ENCODE measurements at regions not wholly inside any gene's neighbourhood (a gene's known extent, or its start where the extent isn't known, plus 50 kb on each side); places are given as distances from the start of the nearest gene placed in this dataset.

GRCh38 chr1:186775881-186776560 lies 52.7 kb upstream of the PLA2G4A start:
- Histone ChIP-seq H3K36me3 (no peaks in the 10 kb centered on the region), H3K4me1 (ENCODE audit: low read depth) (no peaks in the 10 kb centered on the region), H3K9me3 (ENCODE audit: low read depth) (no peaks in the 10 kb centered on the region), H3K27me3 (no peaks in the 10 kb centered on the region), H3K27ac (no peak overlapping the region), H3K4me3 (no peak overlapping the region)
- TF ChIP-seq CTCF (IDR thresholded peaks at IDR 0.05; ENCODE audit: low read depth, low read length), result no peak
- DNase-seq (ENCODE audit: low read depth in 1 of 2, low spot score in 1 of 2), result no peak

- H3K9me3 ChIP-seq (ENCODE audit: low read depth), result no peaks in the 10 kb centered on the region
- no peak for TF ChIP-seq CTCF (IDR thresholded peaks at IDR 0.05; ENCODE audit: low read depth, low read length)
- H3K36me3 ChIP-seq, result no peaks in the 10 kb centered on the region
- H3K27me3 ChIP-seq, result no peaks in the 10 kb centered on the region
- no peaks in the 10 kb centered on the region for H3K4me1 ChIP-seq (ENCODE audit: low read depth)
- DNase-seq (ENCODE audit: low read depth in 1 of 2, low spot score in 1 of 2), result no peak
- H3K27ac ChIP-seq, result no peak overlapping the region
- no peak overlapping the region for H3K4me3 ChIP-seq
These were observed 53.7 kb upstream of the PLA2G4A start for GRCh38 chr1:186775036-186775435.

GRCh38 chr1:186772228-186772627 lies 56.5 kb upstream of the PLA2G4A start:
- TF ChIP-seq CTCF (IDR thresholded peaks at IDR 0.05; ENCODE audit: low read depth, low read length), result no peak

GRCh38 chr1:186770421-186770820 lies 58.3 kb upstream of the PLA2G4A start:
- Histone ChIP-seq H3K36me3 (no peaks in the 10 kb centered on the region), H3K27ac (no peak overlapping the region), H3K4me1 (ENCODE audit: low read depth) (no peaks in the 10 kb centered on the region), H3K27me3 (no peaks in the 10 kb centered on the region), H3K9me3 (ENCODE audit: low read depth) (no peaks in the 10 kb centered on the region), H3K4me3 (no peak overlapping the region)
- DNase-seq (ENCODE audit: low read depth in 1 of 2, low spot score in 1 of 2), result no peak
- no peak for TF ChIP-seq CTCF (IDR thresholded peaks at IDR 0.05; ENCODE audit: low read depth, low read length)

More at GRCh38 chr1:186772228-186772627, 56.5 kb upstream of the PLA2G4A start:
- Histone ChIP-seq H3K36me3 (no peaks in the 10 kb centered on the region), H3K4me3 (no peak overlapping the region), H3K27ac (no peak overlapping the region), H3K4me1 (ENCODE audit: low read depth) (no peaks in the 10 kb centered on the region), H3K9me3 (ENCODE audit: low read depth) (no peaks in the 10 kb centered on the region), H3K27me3 (no peaks in the 10 kb centered on the region)
- no peak for DNase-seq (ENCODE audit: low read depth in 1 of 2, low spot score in 1 of 2)

GRCh38 chr1:186768906-186769305 lies 59.8 kb upstream of the PLA2G4A start:
- no peak overlapping the region for H3K27ac ChIP-seq
- no peaks in the 10 kb centered on the region for H3K36me3 ChIP-seq
- H3K4me1 ChIP-seq (ENCODE audit: low read depth), result no peaks in the 10 kb centered on the region
- DNase-seq (ENCODE audit: low read depth in 1 of 2, low spot score in 1 of 2), result no peak
- TF ChIP-seq CTCF (IDR thresholded peaks at IDR 0.05; ENCODE audit: low read depth, low read length), result no peak
- H3K9me3 ChIP-seq (ENCODE audit: low read depth), result no peaks in the 10 kb centered on the region
- H3K27me3 ChIP-seq, result no peaks in the 10 kb centered on the region
- H3K4me3 ChIP-seq, result no peak overlapping the region

Data from cardiac muscle cell (in vitro differentiated cells and primary cell).